Left lung (tissue), 4 donors: ENCODE measurements at regions not wholly inside any gene's neighbourhood (a gene's known extent, or its start where the extent isn't known, plus 50 kb on each side); places are given as distances from the start of the nearest gene placed in this dataset.

Experiments
- ATAC-seq: fragments of 200-7000 bp; cut with Tn5 transposase; one replicate; pipeline ENCODE4 v1.9.1; 2020; ENCODE audit warnings: moderate library complexity
- DNase-seq, 4 donors: peaks; one replicate each; pipeline ENCODE4 v3.0.0-alpha.2; 2013 to 2020
- H3K27ac ChIP-seq, 2 donors: fragments of 200-600 bp; sonication (generic) in 1 of 2; one replicate each; pipeline versions ENCODE4 v1.5.0 to v1.8.0; 2020 to 2021
- H3K27me3 ChIP-seq, 2 donors: fragments of 200-600 bp; sonication (generic) in 1 of 2; one replicate each; pipeline versions ENCODE4 v1.5.0 to v1.8.0; 2020 to 2021
- H3K36me3 ChIP-seq, 2 donors: fragments of 200-600 bp; sonication (generic) in 1 of 2; one replicate each; pipeline versions ENCODE4 v1.5.0 to v1.8.0; 2020 to 2021
- H3K4me1 ChIP-seq, 2 donors: fragments of 200-600 bp; one replicate each; pipeline ENCODE4 v1.8.0; 2021
- H3K4me3 ChIP-seq, 2 donors: fragments of 200-600 bp; sonication (generic) in 1 of 2; one replicate each; pipeline versions ENCODE4 v1.5.0 to v1.8.0; 2020 to 2021; ENCODE audit warnings: mild to moderate bottlenecking in 1 of 2
- H3K9me3 ChIP-seq, 2 donors: fragments of 200-600 bp; sonication (generic) in 1 of 2; one replicate each; pipeline versions ENCODE4 v1.5.0 to v1.8.0; 2020 to 2021
- intact Hi-C, 2 donors: fragments of 100-400 bp; cut with DNase I; formaldehyde crosslinking; loops; one replicate each; pipeline versions ENCODE4 v1.11.2 to v1.14.2; 2022
- TF ChIP-seq, protein P1 (sequence below), 2 donors: fragments of 200-600 bp; sonication (generic) in 1 of 2; IDR thresholded peaks; one replicate each; pipeline versions ENCODE4 v1.5.0 to v1.8.0; 2021; ENCODE audit warnings: antibody characterized with exemption in 2 of 2
- donor health status: DM: no; HTN: yes; CAD: no.
- donor health status: DM: no; HTN: no; CAD: no.

DNA sequence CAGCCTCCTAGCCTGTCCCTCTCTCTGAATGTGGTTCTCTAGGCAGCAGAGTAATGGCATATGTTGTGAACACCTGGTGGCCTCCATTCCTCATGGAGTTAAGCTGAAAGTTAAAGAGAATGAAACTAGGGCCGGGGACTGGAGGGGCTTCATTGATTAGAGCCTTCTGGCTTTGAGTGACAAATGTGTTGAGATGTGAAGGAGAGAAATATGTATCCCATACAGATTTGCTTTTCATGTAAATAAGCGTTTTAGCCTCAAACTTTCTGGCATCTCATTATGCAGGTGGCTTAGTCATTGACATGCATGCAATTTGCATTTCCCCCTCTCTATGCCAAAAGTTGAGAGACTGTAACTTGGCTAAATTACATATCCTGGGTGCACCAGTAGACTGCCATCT, 537.7 kb upstream of the EEF2KMT start:
- H3K27me3 ChIP-seq = no peaks in the 10 kb centered on the region
- H3K4me3 ChIP-seq = no peak overlapping the region
- DNase-seq (no peak), ATAC-seq (no peak)
- no peak overlapping the region for H3K27ac ChIP-seq
- H3K9me3 ChIP-seq = no peaks in the 10 kb centered on the region
- TF ChIP-seq, protein P1, sequence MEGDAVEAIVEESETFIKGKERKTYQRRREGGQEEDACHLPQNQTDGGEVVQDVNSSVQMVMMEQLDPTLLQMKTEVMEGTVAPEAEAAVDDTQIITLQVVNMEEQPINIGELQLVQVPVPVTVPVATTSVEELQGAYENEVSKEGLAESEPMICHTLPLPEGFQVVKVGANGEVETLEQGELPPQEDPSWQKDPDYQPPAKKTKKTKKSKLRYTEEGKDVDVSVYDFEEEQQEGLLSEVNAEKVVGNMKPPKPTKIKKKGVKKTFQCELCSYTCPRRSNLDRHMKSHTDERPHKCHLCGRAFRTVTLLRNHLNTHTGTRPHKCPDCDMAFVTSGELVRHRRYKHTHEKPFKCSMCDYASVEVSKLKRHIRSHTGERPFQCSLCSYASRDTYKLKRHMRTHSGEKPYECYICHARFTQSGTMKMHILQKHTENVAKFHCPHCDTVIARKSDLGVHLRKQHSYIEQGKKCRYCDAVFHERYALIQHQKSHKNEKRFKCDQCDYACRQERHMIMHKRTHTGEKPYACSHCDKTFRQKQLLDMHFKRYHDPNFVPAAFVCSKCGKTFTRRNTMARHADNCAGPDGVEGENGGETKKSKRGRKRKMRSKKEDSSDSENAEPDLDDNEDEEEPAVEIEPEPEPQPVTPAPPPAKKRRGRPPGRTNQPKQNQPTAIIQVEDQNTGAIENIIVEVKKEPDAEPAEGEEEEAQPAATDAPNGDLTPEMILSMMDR (IDR thresholded peaks at IDR 0.05) = no peak
- intact Hi-C loops = no loop called here
- H3K4me1 ChIP-seq = no peaks in the 10 kb centered on the region
- no peaks in the 10 kb centered on the region for H3K36me3 ChIP-seq

DNA sequence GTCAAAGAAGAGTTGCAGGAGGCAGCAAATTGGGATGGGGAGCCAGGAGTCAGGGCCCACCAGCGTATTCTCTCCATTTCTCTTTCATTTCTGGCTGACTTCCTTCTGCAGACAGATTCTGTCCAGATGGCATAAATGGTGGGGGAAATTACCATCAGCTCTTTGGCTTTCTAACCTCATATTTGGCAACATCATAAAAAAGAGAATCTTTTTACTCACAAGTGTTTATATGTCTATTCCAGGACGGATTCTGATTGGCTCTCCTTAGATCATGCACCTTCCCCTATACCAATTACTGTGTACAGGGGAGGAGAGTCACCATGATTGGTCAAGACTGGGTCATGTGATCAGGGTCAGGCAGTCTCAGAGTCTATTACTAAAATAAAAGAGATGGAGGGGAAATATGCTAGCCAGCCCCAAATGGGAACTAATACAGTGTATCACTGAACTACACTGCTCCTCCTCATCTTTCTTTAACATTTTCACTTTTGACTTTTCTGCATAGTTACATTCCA, 537.1 kb upstream of the EEF2KMT start:
- no peaks in the 10 kb centered on the region for H3K27me3 ChIP-seq
- no peaks in the 10 kb centered on the region for H3K9me3 ChIP-seq
- H3K36me3 ChIP-seq = no peaks in the 10 kb centered on the region
- no peaks in the 10 kb centered on the region for H3K4me1 ChIP-seq
- intact Hi-C loops = no loop called here
- no peak overlapping the region for H3K27ac ChIP-seq
- DNase-seq = no peak
- ATAC-seq = no peak
- TF ChIP-seq, protein P1 (IDR thresholded peaks at IDR 0.05) = no peak
- H3K4me3 ChIP-seq = no peak overlapping the region

DNA sequence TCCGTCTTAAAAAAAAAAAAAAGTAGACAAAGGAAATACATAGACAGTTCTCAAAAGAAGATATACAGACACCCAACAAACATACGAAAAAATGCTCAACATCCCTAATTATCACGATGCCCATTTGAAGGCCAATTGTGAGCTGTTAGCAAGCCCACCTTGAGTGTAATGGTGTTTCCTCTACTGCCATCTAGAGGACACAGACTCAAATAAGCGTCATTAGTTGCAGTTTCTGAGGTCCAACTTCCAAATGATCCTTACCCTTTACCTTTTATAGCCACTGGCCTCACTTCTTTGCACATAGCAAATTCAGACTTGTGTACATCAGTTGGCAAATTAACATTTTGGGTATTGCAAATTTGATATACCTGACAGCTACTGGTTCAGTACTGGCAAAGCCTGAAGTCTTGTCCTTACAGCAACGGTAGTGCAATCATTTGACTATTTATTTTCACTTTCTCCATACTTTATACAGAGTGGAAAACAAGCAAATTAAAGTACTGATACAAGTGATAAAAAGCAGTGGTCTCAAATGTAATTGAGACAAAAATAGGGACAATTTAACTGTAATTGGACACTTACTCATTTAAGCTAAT, 536.3 kb upstream of the EEF2KMT start:
- Histone ChIP-seq H3K27me3 (no peaks in the 10 kb centered on the region), H3K4me1 (no peaks in the 10 kb centered on the region), H3K9me3 (no peaks in the 10 kb centered on the region), H3K4me3 (no peak overlapping the region), H3K27ac (no peak overlapping the region), H3K36me3 (no peaks in the 10 kb centered on the region)
- ATAC-seq (peak; percentile 60), DNase-seq (peak in 1 of 4 donors; percentile 18)
- TF ChIP-seq, protein P1 (IDR thresholded peaks at IDR 0.05) = peak in 1 of 2 donors; percentile 31
- intact Hi-C loops = no loop called here

DNA sequence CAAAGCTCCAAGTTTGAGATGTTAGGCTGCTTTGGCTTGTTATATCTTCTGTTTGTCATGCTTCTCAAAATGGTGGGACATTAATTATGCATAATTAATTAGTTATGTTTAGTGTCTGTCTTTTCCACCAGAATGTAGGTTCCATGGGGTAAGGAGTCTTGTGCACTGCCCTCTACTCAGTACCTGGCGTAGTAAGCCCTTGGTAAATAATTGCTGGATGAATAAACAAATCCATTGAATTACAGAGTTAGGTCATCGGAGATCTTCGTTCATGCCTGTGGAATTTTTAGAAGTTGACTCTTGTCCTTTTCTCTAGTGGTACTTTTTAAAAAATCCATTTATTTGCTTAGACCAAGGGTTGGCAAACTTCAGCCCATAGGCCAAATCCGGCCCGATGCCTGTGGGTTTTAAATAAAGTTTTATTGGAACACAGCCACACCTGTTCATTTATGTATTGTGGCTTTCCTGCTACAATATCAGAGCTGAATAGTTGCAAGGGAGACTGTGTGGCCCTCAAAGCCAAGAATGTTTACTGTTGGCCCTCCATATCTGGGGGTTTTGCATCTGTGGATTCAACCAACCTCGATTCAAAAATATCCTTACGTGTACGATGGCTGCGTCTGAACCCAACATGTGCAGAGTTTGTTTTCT, 524.8 kb upstream of the EEF2KMT start:
- TF ChIP-seq, protein P1 (IDR thresholded peaks at IDR 0.05) = no peak
- H3K27ac ChIP-seq = no peak overlapping the region
- intact Hi-C loops = no loop called here
- H3K4me1 ChIP-seq = no peaks in the 10 kb centered on the region
- H3K9me3 ChIP-seq = peaks cover 0 to 3% of the 10 kb centered on the region in 2 donors
- no peaks in the 10 kb centered on the region for H3K36me3 ChIP-seq
- DNase-seq = no peak
- peaks cover 0 to 21% of the 10 kb centered on the region in 2 donors for H3K27me3 ChIP-seq
- H3K4me3 ChIP-seq = no peak overlapping the region
- ATAC-seq = peak; percentile 51

DNA sequence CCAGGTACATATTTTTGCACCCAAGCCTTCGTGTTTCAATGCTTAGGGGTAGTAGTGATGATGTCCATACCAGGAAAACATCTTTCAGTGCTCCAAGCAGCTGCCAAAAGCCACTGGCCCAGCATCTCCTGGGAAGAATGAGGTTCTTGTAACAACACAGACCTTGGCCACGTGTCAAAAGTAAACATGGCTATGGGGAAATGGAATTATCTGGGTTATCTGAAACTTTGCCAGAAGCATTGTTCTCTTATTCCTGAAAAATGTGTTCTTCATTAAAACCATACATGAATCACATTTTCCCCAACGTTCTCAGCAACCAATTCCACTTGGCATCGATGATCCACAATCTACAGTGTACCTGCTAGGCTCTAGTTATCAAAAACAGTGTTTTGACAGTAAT, 524.2 kb upstream of the EEF2KMT start:
- Histone ChIP-seq H3K27ac (no peak overlapping the region), H3K36me3 (no peaks in the 10 kb centered on the region), H3K9me3 (peaks cover 0 to 2% of the 10 kb centered on the region in 2 donors), H3K4me1 (no peaks in the 10 kb centered on the region), H3K4me3 (no peak overlapping the region), H3K27me3 (peaks cover 0 to 27% of the 10 kb centered on the region in 2 donors)
- intact Hi-C loops = no loop called here
- DNase-seq = no peak
- TF ChIP-seq, protein P1 (IDR thresholded peaks at IDR 0.05) = no peak
- ATAC-seq = no peak
